GM12892 (cell line): ENCODE measurements at regions not wholly inside any gene's neighbourhood (a gene's known extent, or its start where the extent isn't known, plus 50 kb on each side); places are given as distances from the start of the nearest gene placed in this dataset.

Experiments
- DNase-seq: peaks from one replicate; pipeline ENCODE4 v3.0.0; 2011; ENCODE audit not compliant: insufficient read length
- FAIRE-seq: peaks from 2 replicates; lab custom pipeline; 2011; peaks lifted over from hg19 to GRCh38; lab: Jason Lieb, UNC
- POLR2A ChIP-seq: IDR thresholded peaks from 2 replicates; pipeline ENCODE4 v1.6.1; 2011; ENCODE audit warnings: low read depth, low read length, control low read depth
- POLR2AphosphoS5 ChIP-seq: IDR thresholded peaks from 2 replicates; pipeline ENCODE4 v1.6.1; 2011; ENCODE audit warnings: low read depth, low read length, control low read depth
- TAF1 ChIP-seq: IDR thresholded peaks from 2 replicates; pipeline ENCODE4 v1.6.1; 2011; ENCODE audit warnings: low read depth, mild to moderate bottlenecking, control low read depth, low read length, borderline replicate concordance

DNA sequence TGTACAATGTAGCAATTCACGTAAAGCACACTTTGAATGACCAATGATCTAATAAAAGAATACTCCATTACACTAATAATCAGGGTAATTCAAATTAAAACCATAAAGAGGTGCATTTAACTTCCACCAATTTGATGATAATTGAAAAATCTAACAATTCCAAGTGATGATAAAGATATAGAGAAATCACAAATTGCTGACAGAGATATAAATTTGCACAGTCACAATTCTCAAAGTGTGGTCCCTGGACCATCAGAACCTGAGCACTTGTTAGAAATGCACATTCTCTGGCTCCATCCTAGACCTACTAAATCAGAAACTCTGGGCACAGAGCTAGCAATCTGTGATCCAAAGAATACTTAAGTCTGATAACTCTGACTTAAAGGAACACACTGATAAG, 165.8 kb upstream of the DCC start:
- no peak for TF ChIP-seq POLR2AphosphoS5
- TF ChIP-seq TAF1, result no peak
- TF ChIP-seq POLR2A, result no peak
- DNase-seq, result no peak
- no peak for FAIRE-seq

DNA sequence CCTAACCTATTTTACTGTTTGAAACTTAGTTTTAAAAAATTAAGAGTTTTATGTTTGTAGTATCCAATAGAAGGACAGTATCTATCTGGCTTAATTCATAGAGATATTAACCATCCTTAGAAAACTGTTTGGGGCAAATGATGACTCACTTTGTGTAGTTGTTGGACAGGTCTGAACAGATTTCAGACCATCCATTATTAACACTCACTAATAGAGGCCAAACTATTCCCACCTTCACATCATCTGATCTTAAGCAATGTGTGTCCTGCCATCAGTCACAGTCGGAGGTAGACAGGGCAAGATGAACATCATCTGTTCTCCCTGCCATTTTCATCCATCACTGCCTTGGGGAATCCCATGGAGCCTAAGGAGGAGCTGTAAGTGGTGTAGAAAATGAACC, 164.6 kb upstream of the DCC start:
- FAIRE-seq (no peak), DNase-seq (no peak)
- TF ChIP-seq POLR2AphosphoS5, result no peak
- TF ChIP-seq TAF1, result no peak
- no peak for TF ChIP-seq POLR2A

DNA sequence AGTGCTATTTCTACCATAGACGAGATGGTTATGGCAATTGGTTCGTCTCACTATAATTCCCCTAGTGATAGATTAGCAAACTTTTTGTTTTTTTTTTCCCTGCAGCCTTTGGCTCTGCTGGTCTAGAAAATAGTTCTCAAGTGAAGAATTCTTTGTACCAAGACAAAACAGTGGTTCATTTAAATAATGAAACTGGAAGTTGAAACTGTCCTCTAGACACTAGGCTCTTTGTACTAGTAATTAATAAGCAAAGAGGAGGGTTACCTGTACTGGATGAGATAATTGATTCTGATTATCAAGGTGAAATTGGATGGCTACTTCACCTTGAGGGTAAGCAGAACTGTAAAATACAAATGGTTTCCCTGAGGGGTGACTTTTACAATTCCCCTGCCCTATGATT, 156.9 kb upstream of the DCC start:
- DNase-seq (no peak), FAIRE-seq (no peak)
- TF ChIP-seq POLR2AphosphoS5 (no peak), TAF1 (no peak), POLR2A (no peak)

DNA sequence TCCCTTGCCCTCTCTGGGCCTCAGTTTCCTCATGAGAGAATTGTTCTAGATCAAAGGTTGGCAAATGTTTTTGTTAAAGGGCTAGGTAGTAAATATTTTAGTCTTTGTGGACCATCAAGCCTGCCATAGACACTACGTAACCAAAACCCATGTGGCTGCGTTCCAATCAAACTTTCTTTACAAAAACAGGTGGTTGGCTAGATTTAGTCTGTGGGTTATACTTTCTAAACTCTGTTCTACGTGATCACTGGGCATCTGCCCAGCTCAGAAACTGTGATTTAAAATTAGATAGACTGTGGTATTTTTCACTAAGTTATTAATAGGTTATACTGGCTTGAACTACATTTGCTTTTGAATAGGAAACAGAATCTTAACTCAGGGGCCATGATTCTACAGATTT, 149.8 kb upstream of the DCC start:
- FAIRE-seq (no peak), DNase-seq (no peak)
- TF ChIP-seq POLR2AphosphoS5 (no peak), POLR2A (no peak), TAF1 (no peak)

DNA sequence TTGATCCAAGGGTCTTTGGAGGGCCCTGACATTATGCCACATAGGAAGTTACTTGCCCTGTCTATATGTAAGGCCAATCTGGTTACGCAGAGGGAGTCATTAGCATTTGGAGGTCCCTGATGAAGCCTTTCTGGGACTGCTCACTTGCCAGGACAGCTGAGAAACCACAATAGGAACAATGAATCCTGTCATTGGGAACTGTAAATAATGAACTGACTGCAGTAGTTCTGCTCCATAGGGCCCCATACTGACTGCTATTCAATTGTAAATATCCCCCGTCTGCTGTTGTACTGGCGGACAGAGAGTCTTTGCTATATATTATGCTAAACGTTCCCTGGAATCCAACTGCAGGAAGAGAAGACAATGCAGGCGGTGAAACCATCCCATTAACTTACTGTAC, 149.4 kb upstream of the DCC start:
- TF ChIP-seq TAF1, result no peak
- no peak for TF ChIP-seq POLR2A
- TF ChIP-seq POLR2AphosphoS5, result no peak
- DNase-seq, result no peak

DNA sequence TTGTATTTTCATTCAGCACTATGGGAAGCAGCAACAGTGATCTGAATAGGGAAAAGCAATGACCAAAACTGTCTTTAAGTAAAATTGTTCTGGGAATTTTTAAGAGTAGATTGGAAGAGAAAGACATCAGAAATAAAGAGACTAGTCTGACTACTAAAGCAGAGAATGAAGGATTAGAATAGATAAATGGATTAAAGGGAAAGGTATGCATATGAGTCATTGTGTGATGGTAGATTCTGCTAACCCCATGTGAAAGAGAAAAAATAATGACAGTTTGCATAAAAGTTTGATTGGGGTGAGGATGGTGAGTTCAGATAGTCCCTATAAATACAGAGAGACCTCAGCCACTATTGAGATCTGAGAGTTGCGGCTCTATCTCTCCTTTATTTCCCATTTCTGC, 139.6 kb upstream of the DCC start:
- no peak for TF ChIP-seq POLR2A
- TF ChIP-seq POLR2AphosphoS5, result no peak
- no peak for TF ChIP-seq TAF1

More for the DNA sequence above, 149.4 kb upstream of the DCC start:
- FAIRE-seq, result no peak

DNA sequence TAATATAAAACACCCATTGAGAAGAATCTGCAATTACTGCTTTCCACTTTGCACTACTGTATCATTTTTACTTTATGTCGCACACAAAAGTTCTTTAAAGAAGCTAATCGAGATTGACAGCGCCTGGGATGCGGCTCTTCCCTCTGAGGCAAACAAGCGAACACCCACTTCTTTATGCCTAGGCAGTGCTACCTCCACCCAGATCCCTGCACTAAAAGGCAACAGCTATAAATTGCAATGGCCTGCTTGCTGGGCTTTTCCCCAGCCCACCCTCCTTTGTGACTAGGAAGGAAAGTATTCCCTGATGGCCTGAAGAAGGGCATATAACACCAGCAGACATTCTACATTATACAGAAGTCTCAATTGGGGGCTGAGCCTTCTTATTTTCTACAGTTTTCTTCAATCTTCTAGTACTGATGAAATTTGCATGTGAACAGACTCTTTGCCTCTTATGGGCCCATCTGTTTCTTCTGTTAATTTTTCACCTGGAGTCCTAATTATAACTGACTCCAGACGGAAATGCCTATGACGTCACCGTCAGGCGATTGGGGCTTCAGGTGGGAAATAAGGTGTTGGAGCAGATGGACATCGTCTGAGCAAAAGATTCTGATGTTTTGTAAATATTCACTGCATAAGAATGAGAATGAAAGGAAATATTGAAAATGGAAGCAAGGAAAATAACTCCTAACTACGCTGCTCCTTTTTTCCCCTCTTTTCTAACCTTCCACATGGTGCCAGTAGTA, 138.9 kb upstream of the DCC start:
- FAIRE-seq, result no peak
- DNase-seq, result no peak
- TF ChIP-seq POLR2A (no peak), TAF1 (no peak), POLR2AphosphoS5 (no peak)

More for the DNA sequence above, 139.6 kb upstream of the DCC start:
- DNase-seq, result no peak
- FAIRE-seq, result no peak

DNA sequence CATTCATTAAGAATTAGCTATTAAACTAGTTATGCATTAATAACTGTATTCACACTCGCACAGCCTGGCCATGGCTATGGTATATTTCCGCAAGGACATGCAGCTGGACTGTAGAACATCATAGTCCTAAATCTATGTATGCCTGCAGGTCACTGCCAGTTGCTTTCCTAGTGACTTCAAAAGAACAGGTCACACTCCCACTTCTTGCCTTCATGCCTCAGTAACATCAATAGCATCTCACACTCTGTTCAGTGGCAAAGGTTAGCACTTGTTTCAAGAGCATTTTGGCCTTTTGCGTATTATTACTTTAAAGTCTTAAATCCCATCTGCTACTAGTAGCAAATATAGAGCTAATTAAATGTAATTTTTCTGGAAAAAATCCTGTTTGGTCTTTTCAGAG, 131.4 kb upstream of the DCC start:
- TF ChIP-seq POLR2AphosphoS5, result no peak
- TF ChIP-seq POLR2A, result no peak
- no peak for TF ChIP-seq TAF1
- no peak for FAIRE-seq
- DNase-seq, result no peak

DNA sequence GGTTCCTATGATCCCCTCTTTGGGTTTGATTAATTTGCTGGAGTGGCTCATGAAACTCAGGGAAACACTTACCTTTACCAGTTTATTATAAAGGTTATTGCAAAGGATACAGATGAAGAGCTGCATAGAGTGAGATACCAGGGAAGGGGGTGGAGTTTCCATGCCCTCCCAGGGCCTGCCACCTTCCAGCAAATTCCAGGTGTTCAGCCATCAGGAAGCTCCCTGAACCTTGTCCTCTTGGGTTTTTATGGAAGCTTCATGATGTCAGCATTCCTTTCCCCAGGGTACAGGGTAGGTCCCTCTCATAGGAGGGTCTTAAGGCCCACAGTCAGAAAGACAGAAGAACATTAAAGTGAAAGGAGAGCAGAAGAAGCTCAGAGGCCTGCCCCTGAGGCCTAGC, 123.9 kb upstream of the DCC start:
- FAIRE-seq, result no peak
- TF ChIP-seq POLR2AphosphoS5 (no peak), TAF1 (no peak), POLR2A (no peak)

DNA sequence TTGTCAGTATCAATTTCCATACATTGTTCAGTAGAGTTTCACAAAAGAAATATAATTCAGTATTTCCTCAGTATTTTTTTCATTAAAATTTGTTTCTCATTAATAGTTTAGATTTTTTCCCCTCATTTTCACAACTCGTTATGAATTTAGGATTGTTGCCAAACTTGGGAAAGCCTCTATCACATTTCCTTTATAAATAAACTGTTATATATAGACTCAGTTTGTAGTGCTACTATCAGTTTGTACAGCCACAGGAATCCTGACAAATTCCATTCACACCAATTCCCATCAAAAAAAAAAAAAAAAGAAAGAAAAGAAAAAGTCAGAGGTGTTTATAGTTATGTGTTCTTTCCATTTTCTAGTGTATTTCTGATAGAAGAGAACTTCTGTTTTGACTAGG, 123.3 kb upstream of the DCC start:
- FAIRE-seq (no peak), DNase-seq (no peak)
- TF ChIP-seq POLR2AphosphoS5 (no peak), POLR2A (no peak), TAF1 (no peak)

More for the DNA sequence above, 123.9 kb upstream of the DCC start:
- no peak for DNase-seq

DNA sequence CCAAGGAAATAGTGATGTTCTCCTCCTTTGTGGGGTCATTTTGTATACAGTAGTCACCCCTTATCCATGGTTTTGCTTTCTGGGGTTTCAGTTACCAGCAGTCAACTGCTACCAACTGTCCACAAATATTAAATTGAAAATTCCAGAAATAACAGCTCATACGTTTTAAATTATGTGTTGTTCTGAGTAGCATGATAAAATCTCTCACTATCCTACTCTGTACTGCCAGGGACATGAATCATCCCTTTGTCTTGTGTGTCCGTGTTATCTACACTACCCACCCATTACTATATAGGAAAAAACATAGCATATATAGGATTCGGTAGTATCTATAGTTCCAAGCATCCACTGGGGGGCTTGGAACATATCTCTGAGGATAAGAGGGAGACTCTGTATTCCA, 120.9 kb upstream of the DCC start:
- FAIRE-seq (no peak), DNase-seq (no peak)
- TF ChIP-seq POLR2AphosphoS5, result no peak
- no peak for TF ChIP-seq POLR2A
- no peak for TF ChIP-seq TAF1

DNA sequence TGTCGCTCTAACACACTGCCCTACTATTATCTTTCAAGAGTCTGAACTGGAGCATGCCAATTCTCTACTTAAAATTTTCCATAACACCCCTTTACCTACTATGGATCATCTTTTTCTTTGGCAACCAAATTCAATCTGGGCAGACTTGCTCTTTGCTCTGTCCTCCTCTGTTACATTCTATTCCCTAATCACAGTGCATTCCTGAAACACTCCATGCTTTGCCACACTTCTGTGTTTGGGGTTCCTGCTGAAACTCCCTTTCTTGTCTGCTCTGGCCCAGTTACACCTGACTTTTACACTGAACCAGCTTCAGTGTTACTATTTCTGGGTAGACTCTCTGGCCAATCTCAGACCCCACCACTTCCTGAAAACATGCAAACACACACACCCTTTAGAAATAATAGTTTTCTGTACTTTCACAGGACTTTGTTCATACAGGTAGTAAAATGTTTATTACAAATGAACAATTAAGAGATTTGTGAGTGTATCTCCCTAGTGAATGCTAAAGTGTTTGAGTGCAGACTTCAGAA, 119.9 kb upstream of the DCC start:
- FAIRE-seq, result no peak
- TF ChIP-seq TAF1 (no peak), POLR2AphosphoS5 (no peak), POLR2A (no peak)
- no peak for DNase-seq
